ENCODE measurements at regions not wholly inside any gene's neighbourhood (a gene's known extent, or its start where the extent isn't known, plus 50 kb on each side); places are given as distances from the start of the nearest gene placed in this dataset.

- no peak for DNase-seq
These were observed 365.4 kb upstream of the TNRC6C start for GRCh38 chr17:77593081-77593480.

GRCh38 chr17:77594416-77595209, 363.9 kb upstream of the TNRC6C start:
- no peak for DNase-seq

- no peak for DNase-seq
These were observed 361.7 kb upstream of the TNRC6C start for GRCh38 chr17:77596491-77597417.

- no peak for DNase-seq
These were observed 360.9 kb upstream of the TNRC6C start for GRCh38 chr17:77597418-77598240.

GRCh38 chr17:77598241-77598620, 360.3 kb upstream of the TNRC6C start:
- DNase-seq: no peak

GRCh38 chr17:77599699-77600098, 358.8 kb upstream of the TNRC6C start:
- DNase-seq: no peak

GRCh38 chr17:77600346-77600745, 358.2 kb upstream of the TNRC6C start:
- no peak for DNase-seq

GRCh38 chr17:77601054-77601979, 357.2 kb upstream of the TNRC6C start:
- DNase-seq: no peak

- DNase-seq: no peak
These were observed 356.3 kb upstream of the TNRC6C start for GRCh38 chr17:77602062-77602746.

- no peak for DNase-seq
These were observed 355.4 kb upstream of the TNRC6C start for GRCh38 chr17:77602883-77603640.

GRCh38 chr17:77604301-77604972, 354.1 kb upstream of the TNRC6C start:
- DNase-seq: no peak

- DNase-seq: no peak
These were observed 353.6 kb upstream of the TNRC6C start for GRCh38 chr17:77604973-77605313.

GRCh38 chr17:77606146-77606864, 352.2 kb upstream of the TNRC6C start:
- DNase-seq: no peak

GRCh38 chr17:77606865-77607210, 351.7 kb upstream of the TNRC6C start:
- no peak for DNase-seq

GRCh38 chr17:77607606-77608005, 350.9 kb upstream of the TNRC6C start:
- DNase-seq: no peak

GRCh38 chr17:77608431-77608830, 350.1 kb upstream of the TNRC6C start:
- DNase-seq: no peak

GRCh38 chr17:77609553-77610517, 348.7 kb upstream of the TNRC6C start:
- no peak for DNase-seq

- DNase-seq: no peak
These were observed 348.0 kb upstream of the TNRC6C start for GRCh38 chr17:77610518-77610893.

All from DMS79 (cell line).